AG08395 (cell line): ENCODE measurements at regions not wholly inside any gene's neighbourhood (a gene's known extent, or its start where the extent isn't known, plus 50 kb on each side); places are given as distances from the start of the nearest gene placed in this dataset.
"Not testable (repeated sequence)": the region's sequence is repeated elsewhere in the genome, so short reads cannot be mapped to it uniquely, and the experiment has no call there.

Source experiments
- DNase-seq: peaks from one replicate; pipeline ENCODE4 v3.0.0; 2012; ENCODE audit warnings: mixed read lengths, low spot score

DNA sequence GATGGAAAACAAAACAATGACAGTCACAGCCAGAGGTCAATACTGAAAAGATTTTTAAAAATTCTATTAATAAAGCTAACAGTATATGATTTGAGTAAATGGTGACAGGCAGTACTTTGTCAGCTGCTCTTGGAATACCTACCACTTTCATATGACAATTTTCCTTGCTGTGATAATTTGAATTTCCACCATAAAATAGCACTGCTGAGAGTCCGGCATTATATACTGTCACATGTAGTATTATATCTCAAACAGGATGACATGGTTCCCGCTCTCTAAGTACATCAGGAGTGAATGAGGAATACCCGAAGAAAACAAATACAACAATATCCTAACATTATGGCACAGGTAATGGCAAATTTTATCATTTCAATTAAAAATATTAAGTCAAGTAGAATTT, 146.8 kb upstream of the TMPRSS15 start:
- DNase-seq = no peak

DNA sequence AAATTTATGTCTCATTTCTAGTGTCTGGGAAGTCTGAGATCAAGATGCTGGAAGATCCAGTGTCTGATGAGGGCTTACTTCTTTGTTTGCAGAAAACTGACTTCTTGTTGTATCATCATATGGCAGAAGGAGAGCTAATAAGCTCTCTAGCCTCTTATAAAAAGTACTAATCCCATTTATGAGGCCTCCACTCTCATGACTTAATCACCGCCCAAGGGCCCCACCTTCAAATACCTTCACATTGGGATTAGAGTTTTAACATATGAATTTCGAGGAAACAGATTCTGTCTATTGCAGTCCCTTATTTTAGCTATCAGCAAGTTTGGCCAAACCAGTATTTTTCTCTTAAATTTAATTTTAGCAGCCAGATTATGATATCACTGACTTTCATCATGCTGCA, 150.2 kb upstream of the TMPRSS15 start:
- no peak for DNase-seq

DNA sequence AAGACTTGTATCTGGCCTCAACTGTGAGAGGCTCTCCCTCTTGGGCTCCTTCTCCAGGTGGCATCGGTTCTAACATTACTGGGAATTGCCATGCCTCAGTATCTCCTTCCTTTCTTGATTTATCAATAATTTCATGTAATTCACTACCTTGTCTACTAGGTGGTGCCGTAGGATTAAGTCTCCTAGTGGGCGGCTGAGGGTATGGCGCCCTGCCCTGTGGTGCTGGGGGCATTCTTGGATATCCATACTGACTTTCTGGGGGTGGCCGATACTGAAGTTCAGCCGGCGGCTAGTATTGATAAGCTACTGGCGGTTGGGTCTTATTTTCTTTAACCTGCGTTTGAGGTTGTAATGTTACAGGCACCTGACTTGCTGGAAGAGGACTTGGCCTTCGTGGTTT, 164.2 kb upstream of the TMPRSS15 start:
- not testable (repeated sequence) for DNase-seq

DNA sequence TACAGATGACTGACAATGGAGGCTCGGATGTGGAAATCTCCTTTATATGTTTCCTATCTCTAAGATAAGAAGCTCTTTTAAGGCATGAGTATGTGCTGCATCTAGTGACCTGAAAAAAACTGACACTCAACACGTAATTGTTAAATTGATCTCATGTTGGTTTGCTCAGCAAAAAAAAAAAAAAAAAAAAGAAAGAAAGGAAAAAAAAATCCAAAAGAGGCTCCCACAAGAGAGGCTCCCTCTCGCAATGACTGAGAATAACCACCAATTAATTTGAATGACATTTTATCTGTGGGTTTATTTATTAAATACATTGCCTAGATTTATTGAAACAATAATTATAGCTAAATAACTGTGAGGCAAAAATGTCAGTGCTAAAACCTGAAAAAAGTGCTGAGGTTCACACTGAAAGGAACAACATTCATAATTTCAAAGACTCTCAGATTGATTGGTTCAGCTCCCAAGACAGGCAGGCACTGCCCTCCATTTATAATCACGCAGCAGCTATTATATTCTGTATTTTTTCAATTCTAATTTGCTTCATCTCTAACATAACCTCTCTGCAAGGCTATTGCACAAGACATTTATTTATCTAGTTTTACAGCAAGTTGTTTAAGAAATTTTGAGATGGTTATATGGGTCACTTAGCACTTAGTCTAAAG, 184.5 kb upstream of the TMPRSS15 start:
- DNase-seq = no peak

DNA sequence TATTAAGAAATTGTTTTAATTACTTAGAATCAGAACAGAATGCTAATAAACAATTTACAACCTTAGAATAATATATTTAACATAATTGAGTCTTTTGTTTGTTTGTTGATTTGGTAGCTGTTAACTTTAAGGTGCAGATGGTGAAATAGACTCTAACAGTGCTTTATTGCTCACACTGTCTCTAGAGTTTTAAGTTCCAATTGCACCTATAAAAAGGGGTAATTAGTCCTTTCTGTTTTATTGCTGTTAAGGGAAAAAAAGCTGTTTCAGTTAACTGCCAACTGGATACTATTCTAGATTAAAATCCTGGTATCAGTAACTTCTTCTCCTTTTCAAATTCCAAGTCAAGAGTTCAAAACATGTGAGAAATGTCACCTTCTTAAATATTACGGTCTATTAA, 197.6 kb upstream of the TMPRSS15 start:
- DNase-seq = no peak

DNA sequence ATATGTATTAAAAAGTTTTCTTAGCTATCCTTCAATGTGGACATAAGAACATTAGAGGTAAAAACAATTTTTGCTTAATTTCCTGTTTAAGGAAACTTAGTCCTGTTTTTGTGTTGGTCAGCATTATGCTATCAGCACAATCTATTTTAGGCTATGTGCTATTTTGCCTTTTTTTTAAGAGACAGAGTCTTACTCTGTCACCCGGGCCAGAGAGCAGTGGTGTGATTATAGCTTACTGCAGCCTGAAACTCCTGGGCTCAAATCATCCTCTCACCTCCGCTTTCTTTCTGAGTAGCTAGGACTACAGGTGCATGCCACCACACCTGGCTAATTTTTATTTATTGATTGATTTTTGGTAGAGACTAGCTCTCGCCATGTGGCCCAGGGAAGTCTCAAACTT, 199.1 kb upstream of the TMPRSS15 start:
- no peak for DNase-seq

DNA sequence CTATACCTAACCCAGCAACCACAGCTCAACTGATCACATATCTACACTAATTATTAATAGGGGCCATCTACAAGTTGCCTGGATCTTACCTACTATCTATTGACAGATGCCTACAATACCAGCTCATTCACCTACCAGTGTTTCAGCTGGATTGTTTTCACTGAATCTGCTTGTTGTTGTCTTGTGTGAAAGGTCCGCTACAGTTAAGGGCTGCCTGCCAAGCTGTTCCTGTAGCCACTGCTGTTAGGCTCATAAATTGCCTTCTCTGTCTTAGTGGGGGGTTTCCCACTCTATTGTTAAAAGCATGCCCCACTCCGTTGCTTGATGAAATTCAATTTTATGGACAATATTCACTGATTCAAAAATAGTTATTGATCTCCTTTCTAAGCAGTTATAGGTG, 199.7 kb upstream of the TMPRSS15 start:
- no peak for DNase-seq

DNA sequence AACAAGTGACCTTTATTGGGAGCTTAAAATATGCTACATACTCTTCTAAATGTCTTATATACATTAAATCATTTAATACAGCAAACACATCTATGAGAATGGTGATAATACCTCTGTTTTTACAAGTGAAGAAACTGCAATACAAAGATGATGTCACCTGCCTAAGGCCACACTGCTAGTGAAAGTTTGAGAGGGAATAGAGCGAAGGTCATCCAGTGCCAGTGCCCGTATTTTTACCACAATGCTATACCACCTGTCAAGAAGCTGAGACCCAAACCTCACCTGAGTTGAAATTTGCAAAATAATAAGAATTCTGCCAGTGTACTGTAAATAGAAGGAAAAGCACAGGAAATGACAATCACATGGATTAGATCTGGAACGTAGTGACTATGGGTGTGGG, 200.4 kb upstream of the TMPRSS15 start:
- DNase-seq = no peak

DNA sequence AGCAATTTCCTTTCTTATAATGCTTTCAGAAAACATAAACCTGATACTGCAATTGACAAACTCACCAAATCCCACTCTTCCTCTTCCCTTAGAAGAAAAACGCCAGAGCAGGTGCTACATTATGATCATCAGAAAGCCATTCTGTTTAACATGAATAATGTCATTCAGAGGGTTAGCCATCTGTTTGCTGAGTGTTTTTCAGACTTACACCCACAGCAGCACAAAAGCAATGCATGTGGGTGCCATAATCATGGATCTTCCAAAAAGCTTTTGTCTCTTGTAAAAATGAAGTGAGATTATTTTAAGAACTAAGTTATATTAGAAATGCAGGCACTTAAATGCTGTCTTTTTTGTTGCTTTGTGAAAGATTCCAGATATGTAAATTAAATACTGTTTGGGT, 204.6 kb upstream of the TMPRSS15 start:
- no peak for DNase-seq

DNA sequence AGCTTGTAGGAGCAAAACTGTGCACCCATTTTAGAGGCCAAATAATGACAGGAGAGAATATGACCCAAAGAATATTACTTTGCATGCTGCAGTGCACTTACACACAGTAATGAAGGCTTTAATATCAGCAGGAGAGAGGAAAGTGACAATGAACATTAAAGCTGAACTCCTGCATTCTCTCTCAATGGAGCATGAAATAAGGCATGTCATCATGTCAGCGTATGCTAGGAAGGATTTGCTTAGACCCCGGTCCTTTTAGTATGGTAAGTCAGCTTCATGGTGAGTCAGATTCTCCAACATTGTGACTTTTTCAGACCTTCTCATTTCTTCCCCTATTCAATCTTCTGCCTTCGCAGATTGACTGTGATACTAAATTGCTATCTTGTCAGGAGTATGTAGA, 210.7 kb upstream of the TMPRSS15 start:
- DNase-seq = no peak

DNA sequence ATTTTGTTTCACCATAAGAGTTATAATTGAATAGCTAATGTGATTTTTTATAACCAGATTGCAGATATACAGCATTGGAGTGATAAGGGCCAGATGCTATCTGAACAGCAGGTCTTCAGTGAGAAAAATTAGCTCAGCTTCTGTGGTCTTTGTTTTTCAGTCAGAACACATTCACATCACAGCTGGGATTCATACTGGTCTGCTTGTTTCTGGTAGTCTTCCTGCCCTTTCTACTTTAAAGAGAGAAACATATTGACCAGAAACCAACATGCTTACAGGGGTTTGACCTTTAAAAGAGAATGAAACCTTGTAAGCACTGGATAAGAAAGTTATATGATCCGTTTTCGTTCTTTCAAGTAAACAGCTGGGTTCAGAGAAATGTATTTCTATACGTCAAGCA, 213.7 kb upstream of the TMPRSS15 start:
- DNase-seq = no peak

DNA sequence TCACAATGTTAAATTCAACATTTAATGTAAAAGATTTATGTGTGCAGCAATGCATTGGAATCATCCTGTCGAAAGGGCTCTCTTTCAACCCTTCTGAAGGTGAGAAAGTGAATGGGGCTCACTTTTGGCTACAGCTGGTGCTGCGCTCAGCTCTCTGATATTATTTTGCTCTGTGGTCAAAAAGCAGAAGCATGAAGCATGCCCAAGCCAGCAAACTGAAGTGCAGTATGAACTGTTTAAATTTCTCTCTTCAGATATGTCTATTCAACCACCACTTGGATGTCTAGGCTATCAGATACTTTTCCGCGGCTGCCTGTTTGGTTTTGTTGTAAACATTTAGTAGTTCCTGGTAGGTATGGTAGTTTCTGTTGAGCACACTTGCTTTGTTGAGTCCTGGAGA, 216.9 kb upstream of the TMPRSS15 start:
- DNase-seq = no peak

DNA sequence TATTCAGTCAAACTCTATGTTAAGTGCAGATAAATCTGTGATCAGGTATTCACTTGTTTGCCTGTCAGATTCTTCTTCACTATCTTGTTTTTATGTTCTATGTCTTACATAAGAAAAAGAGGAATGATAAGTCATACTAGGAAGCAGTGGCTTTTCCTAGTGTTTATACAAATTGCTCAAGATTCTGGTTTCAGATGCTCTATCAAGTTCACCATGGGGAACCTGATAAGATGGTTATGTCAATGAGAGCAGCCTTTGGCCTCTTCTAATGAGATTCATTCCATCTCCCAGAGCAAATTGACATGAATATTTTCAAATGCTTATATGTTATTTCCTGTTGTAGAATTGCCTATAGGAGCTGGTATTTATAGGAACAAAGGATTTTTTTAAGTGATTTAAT, 218.8 kb upstream of the TMPRSS15 start:
- DNase-seq = no peak

DNA sequence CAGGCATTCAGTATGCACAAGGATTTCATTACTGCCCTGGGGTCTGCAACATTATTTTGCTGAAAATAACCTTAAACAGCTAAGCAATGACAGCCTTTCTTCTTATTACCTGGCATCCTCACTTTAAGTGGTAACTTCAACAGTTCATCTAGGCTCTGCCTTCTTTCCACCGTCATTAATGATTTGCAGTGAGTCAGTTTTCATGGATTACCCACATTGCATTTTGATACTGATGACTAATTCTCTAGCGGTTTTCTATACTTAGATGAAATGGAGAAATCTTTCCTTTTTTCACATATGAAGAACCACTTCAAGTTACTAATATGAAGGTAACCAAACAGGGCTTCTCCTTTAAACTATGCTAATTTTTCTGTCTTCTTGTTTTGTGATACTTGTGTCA, 226.9 kb upstream of the TMPRSS15 start:
- no peak for DNase-seq

DNA sequence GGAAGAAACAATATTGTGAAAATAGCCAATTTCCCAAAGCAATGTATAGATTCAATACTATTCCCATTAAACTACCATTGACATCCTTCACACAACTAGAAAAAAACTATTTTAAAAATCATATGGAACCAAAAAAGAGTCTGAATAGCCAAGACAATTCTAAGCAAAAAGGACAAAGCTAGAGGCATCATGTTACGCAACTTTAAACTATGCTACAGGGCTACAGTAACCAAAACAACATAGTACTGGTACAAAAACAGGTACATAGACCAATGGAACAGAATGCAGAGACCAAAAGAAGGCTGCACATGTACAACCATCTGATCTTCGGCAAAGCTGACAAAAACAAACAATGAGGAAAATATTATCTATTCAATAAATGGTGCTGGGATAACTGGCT, 233.3 kb upstream of the TMPRSS15 start:
- no peak for DNase-seq

DNA sequence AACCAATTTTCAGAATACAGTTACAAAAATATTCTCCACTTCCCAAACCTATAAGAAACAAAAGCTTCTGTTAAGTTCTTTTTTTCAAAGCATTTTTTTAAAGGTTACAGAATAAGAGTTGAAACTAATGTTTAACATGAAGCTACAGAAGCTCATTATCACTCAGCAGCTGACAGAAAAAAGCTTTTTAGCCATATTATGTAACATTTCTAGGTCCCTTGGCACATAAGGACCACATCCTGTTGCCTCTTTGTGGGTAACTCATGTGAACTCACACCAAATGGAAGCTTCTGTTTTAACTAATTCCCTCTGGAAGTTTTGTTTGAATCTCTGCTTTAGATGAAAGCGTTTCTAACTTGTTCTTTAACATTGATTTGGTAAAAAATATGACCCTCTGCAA, 242.5 kb upstream of the TMPRSS15 start:
- DNase-seq = no peak

DNA sequence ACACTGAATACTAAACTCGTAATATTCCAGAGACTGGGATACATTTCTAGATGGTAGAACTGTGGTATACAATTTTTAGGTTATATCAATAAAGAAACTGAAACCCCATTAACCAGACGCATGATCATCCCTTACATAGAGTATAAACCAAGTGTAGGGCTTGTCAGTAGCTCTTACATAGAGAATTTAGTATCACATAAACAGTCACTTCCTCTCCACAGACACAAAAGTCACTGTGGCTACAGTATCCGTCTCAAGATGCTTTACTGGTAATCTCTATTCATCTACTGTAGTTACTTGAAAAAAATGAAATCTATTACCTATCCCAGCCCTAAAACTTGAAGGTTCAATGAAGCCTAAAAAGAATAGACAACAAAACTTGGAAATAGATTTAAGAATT, 252.3 kb upstream of the TMPRSS15 start:
- no peak for DNase-seq

DNA sequence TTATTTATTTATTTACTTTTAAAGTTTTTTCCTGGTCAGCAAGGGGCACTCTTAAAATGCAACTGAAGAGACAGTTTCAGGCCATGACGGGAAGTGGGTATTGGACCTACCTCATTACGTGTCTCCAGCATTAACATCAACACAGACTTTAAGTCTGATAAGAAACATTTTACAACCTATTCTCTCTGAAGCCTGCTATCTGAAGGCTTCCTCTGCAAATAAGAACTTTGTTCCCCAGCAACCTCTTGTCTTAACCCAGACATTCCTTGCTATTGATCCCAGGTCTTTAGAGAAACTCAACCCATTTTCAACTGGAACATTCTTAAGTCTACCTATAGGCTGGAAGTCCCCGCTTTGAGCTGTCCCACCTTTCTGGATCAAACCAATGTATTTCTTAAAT, 258.3 kb upstream of the TMPRSS15 start:
- no peak for DNase-seq

DNA sequence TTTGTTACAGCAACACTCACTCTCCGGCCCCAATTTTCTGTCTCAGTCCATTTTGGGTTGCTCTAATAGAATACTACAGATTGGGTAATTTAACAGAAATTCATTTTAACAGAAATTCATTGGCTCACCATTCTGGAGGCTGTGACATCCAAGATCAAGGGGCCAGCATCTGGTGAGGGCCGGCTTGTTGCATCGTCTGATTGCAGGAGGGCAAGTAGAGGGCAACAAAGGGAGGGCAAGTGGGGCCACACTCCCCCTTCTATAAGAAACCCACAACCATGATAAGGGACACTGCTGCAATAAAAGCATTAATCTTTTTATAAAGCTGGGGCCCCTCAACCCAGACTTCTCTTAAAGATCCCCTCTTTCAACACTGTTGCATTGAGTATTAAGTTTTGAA, 260.1 kb upstream of the TMPRSS15 start:
- DNase-seq = no peak

DNA sequence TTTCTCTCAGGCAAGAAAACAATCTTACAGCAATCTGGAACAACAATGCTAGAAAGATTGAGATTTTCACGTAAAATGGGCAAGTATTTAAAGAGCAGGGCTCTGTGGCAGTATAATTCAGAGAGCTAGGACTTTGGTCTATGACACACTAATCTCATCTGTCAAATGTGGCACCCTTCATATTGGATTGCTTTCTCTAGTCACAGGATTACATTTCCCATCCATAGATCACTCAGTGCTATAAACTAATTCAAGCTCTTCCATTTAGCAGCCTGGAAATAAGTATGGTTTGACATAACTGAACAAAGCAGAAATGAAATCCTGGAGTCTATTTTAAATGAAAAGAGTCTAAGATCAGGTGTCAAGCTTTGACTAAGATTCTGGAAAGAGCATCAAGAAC, 263.1 kb upstream of the TMPRSS15 start:
- DNase-seq = no peak

DNA sequence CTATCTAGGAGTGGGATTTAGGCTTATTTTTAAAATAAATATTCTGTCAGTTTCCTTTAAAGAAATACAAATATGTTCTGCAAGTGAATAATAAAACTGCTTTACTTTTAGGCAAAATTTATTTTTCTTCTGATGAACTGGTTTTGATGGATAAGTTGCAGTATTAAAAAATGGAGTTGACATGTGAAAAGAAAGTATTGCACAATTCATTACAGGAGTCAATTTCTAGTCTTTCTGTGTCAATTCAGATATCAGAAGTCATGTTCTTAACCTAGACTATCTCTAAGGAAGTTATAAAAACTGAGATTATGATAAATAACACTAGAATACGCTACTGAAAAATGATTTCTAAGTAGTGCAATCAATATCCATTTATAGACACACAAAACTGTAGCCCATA, 270.2 kb upstream of the TMPRSS15 start:
- no peak for DNase-seq

DNA sequence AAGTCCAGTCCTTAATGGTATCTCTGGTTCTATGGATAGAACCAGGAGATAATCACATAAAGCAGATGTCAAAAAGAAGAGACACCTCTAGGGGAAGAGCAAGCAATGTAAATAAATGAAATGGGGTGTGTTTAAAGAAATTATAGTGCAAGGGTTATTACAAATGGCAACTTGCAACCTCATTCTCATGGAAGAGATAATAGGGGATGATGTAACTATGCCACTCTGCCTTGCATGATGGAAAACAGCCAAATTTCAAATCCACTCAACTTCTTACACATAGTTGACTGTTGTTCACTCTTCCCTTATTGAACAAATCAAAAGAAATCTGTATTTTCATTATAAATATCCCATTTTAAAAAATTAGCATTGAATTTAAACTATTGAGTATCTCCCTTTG, 274.0 kb upstream of the TMPRSS15 start:
- no peak for DNase-seq

DNA sequence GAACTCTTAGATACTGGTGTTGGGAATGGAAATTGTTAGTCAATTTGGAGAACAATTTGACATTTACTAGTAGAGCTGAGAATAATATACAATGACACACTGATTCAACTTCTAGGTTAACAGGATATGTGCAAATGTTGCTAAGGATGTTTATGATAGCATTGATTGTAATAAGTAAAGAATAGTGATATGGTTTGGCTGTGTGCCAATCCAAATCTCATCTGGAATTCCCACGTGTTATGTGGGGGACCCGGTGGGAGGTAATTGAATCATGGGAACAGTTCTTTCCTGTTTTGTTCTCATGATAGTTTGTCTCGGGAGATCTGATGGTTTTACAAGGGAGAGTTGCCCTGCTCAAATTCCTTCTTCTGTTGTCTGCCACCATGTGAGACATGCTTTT, 302.4 kb upstream of the TMPRSS15 start:
- DNase-seq = no peak

DNA sequence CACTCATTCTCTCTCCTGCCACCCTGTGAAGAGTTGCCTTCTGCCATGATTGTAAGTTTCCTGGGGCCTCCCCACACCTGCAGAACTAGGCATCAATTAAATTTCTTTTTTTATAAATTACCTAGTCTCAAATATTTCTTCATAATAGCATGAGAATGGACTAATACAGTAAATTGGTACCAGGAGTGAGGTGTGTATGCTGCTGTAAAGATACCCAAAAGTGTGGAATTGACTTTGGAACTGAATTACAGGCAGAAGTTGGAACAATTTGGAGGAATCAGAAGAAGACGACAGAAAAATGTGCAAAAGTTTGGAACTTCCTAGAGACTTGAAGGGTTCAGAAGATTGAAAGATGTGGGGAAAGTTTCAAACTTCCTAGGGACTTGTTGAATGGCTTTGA, 308.1 kb upstream of the TMPRSS15 start:
- no peak for DNase-seq

DNA sequence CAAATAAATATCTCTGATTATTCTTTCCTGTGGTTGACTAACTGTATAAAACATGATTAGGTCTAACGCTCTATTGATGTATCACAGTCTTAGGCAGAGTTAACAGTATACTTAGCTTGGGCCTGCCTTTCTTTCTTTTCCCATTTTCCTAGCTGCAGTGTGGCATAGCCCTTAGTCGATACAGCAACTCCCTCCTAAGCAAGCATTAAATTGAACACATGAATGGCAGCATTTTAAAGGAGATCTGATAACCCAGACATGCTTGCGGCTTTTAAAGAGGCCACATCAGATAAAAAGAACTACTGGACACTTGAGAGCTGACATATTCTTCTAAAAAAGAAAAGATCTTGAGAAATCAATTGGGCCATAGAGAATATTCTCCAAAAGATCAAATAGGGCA, 312.0 kb upstream of the TMPRSS15 start:
- DNase-seq = no peak
